Transverse colon (tissue), 4 donors: ENCODE measurements at regions not wholly inside any gene's neighbourhood (a gene's known extent, or its start where the extent isn't known, plus 50 kb on each side); places are given as distances from the start of the nearest gene placed in this dataset.

Experiments used
- DNase-seq: peaks from one replicate; pipeline ENCODE4 v3.0.0-alpha.2; 2019
- H3K27ac ChIP-seq, 4 donors: fragments of 200-600 bp; sonication (generic); 2 replicates each; pipeline ENCODE4 v1.5.1; 2016 to 2018; ENCODE audit warnings: inconsistent platforms in 4 of 4
- H3K27me3 ChIP-seq: fragments of 200-600 bp; sonication (generic); 2 replicates; pipeline ENCODE4 v1.5.1; 2017; ENCODE audit warnings: inconsistent platforms
- H3K36me3 ChIP-seq, 4 donors: fragments of 200-600 bp; sonication (generic); 2 replicates each; pipeline ENCODE4 v1.5.1; 2017 to 2019; ENCODE audit warnings: inconsistent platforms in 4 of 4
- H3K4me1 ChIP-seq, 4 donors: fragments of 200-600 bp; sonication (generic); 2 replicates each; pipeline ENCODE4 v1.5.1; 2017 to 2020; ENCODE audit warnings: inconsistent platforms in 4 of 4
- H3K4me3 ChIP-seq, 4 donors: fragments of 200-600 bp; sonication (generic); 1 replicate in 1 of 4; 2 replicates in 3 of 4; pipeline versions ENCODE4 v1.5.1 to v1.6.1; 2017 to 2019; ENCODE audit warnings: inconsistent platforms in 4 of 4
- H3K9me3 ChIP-seq, 2 donors: fragments of 200-600 bp; sonication (generic); 2 replicates each; pipeline ENCODE4 v1.5.1; 2017 to 2019; ENCODE audit warnings: inconsistent platforms in 2 of 2
- EP300 ChIP-seq: sonication (generic); formaldehyde crosslinking; IDR thresholded peaks from one replicate; pipeline ENCODE4 v1.6.1; 2017; ENCODE audit warnings: antibody characterized with exemption, low read depth
- POLR2A ChIP-seq: fragments of 450-650 bp; IDR thresholded peaks from one replicate; pipeline ENCODE4 v1.6.1; 2016; ENCODE audit warnings: antibody characterized with exemption, mild to moderate bottlenecking, moderate library complexity
- POLR2AphosphoS5 ChIP-seq, 3 donors: sonication (generic); formaldehyde crosslinking; IDR thresholded peaks; one replicate each; pipeline ENCODE4 v1.6.1; 2016; ENCODE audit warnings: antibody characterized with exemption in 3 of 3
- WGBS, 2 donors: methylation state at CpG; one replicate each; pipeline ENCODE4 v1.1.5; 2018; ENCODE audit warnings: low coverage in 1 of 2; 5-methylcytosine and 5-hydroxymethylcytosine counted together
- in situ Hi-C, 4 donors: fragments of 200-750 bp; cut with MboI; loops; one replicate each; pipeline versions ENCODE4 v1.15.0 to v1.15.1; 2017; ENCODE audit warnings: low sequenced_read_pairs in 3 of 4, low pct_ligation_motif_present in 1 of 4, low pct_unique_long_range_greater_than_20kb in 1 of 4
- intact Hi-C: fragments of 100-400 bp; cut with DNase I; formaldehyde crosslinking; loops from one replicate; pipeline ENCODE4 v1.15.1; 2023; ENCODE audit warnings: low total_unique reads
- TF ChIP-seq, protein P1 (sequence below), 5 experiments: fragments of 200-600 bp in 3 of 5; fragments of 450-650 bp in 2 of 5; sonication (generic) in 3 of 5; IDR thresholded peaks; 1 replicate in 2 of 5; 2 replicates in 3 of 5; pipeline ENCODE4 v1.5.1; 2016 to 2017; ENCODE audit warnings: antibody characterized with exemption in 5 of 5, inconsistent platforms in 3 of 5, mild to moderate bottlenecking in 2 of 5, moderate library complexity in 1 of 5

GRCh38 chr1:187264995-187265602, 436.4 kb downstream of the PLA2G4A start:
- intact Hi-C loops = no loop called here
- in situ Hi-C loops = no loop called here
- Histone ChIP-seq H3K27me3 (no peaks in the 10 kb centered on the region), H3K4me3 (no peak overlapping the region), H3K36me3 (no peaks in the 10 kb centered on the region), H3K9me3 (no peaks in the 10 kb centered on the region), H3K4me1 (no peaks in the 10 kb centered on the region), H3K27ac (no peak overlapping the region)
- no peak for DNase-seq
- WGBS, 2 donors = 51 to 54% methylated on average over 4 of the region's 4 CpGs
- TF ChIP-seq EP300 (no peak), POLR2A (no peak), POLR2AphosphoS5 (IDR thresholded peaks at IDR 0.05) (no peak)
- TF ChIP-seq, protein P1, sequence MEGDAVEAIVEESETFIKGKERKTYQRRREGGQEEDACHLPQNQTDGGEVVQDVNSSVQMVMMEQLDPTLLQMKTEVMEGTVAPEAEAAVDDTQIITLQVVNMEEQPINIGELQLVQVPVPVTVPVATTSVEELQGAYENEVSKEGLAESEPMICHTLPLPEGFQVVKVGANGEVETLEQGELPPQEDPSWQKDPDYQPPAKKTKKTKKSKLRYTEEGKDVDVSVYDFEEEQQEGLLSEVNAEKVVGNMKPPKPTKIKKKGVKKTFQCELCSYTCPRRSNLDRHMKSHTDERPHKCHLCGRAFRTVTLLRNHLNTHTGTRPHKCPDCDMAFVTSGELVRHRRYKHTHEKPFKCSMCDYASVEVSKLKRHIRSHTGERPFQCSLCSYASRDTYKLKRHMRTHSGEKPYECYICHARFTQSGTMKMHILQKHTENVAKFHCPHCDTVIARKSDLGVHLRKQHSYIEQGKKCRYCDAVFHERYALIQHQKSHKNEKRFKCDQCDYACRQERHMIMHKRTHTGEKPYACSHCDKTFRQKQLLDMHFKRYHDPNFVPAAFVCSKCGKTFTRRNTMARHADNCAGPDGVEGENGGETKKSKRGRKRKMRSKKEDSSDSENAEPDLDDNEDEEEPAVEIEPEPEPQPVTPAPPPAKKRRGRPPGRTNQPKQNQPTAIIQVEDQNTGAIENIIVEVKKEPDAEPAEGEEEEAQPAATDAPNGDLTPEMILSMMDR (IDR thresholded peaks at IDR 0.05) = no peak

DNA sequence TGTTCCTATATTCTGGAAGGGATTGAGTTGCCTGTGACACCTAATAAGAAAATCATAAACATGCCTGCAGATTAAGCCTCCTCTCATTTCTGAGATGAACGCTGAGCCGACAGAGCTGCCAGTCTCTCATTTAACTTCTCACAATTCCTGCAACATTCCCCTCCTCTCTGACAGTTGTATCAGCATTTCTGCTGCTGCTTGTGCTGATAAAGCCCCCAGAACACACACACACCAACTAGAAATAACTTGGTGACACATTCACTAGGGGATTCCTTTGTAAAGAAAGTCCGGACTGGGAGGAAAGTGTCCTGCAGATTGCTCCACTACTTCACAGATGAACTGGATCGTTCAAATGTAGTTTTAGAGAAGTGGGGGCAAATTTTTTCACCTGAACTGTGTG, 437.3 kb downstream of the PLA2G4A start:
- Histone ChIP-seq H3K36me3 (no peaks in the 10 kb centered on the region), H3K27ac (no peak overlapping the region), H3K4me3 (no peak overlapping the region), H3K9me3 (no peaks in the 10 kb centered on the region), H3K4me1 (no peaks in the 10 kb centered on the region), H3K27me3 (no peaks in the 10 kb centered on the region)
- in situ Hi-C loops (no loop called here), intact Hi-C loops (no loop called here)
- DNase-seq = no peak
- TF ChIP-seq EP300 (no peak), POLR2AphosphoS5 (IDR thresholded peaks at IDR 0.05) (no peak), POLR2A (no peak)
- TF ChIP-seq, protein P1 (IDR thresholded peaks at IDR 0.05) = no peak
- 55 to 67% methylated on average over 3 to 4 of the region's 4 CpGs for WGBS, 2 donors

DNA sequence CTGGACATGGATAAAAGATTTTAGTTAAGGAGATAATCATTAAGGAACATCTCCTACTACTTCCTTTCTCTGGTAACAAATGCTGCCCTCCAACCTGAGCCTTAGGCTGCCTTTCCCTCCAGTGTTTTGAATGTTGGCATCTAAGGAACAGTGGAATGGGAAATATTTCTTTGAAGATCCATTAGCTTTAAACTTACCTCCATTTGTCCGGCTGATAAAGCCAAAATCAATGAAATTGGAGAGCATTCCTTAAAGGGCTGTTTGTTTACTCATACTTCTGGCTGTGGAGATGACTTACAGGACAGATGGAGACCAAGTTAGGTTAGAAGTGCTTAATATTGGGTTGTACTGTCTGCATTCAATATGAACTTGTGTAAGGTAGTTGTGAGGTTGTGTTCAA, 439.1 kb downstream of the PLA2G4A start:
- TF ChIP-seq EP300 = no peak
- TF ChIP-seq POLR2A = no peak
- no peak for TF ChIP-seq POLR2AphosphoS5 (IDR thresholded peaks at IDR 0.05)
- TF ChIP-seq, protein P1 (IDR thresholded peaks at IDR 0.05) = no peak
- no peaks in the 10 kb centered on the region for H3K27me3 ChIP-seq
- no peak overlapping the region for H3K4me3 ChIP-seq
- H3K9me3 ChIP-seq = no peaks in the 10 kb centered on the region
- WGBS, 2 donors = 63 to 80% methylated on average over 1 of the region's 1 CpG
- in situ Hi-C loops (no loop called here), intact Hi-C loops (no loop called here)
- no peaks in the 10 kb centered on the region for H3K36me3 ChIP-seq
- no peaks in the 10 kb centered on the region for H3K4me1 ChIP-seq
- no peak overlapping the region for H3K27ac ChIP-seq
- no peak for DNase-seq

GRCh38 chr1:187270256-187270655, 441.5 kb downstream of the PLA2G4A start:
- WGBS, 2 donors = 54 to 72% methylated on average over 5 of the region's 5 CpGs
- no peak for DNase-seq
- intact Hi-C loops (no loop called here), in situ Hi-C loops (no loop called here)
- no peaks in the 10 kb centered on the region for H3K9me3 ChIP-seq
- H3K4me1 ChIP-seq = no peaks in the 10 kb centered on the region
- TF ChIP-seq POLR2AphosphoS5 (IDR thresholded peaks at IDR 0.05) (no peak), POLR2A (no peak)
- TF ChIP-seq, protein P1 (IDR thresholded peaks at IDR 0.05) = no peak
- no peak overlapping the region for H3K4me3 ChIP-seq
- no peak overlapping the region for H3K27ac ChIP-seq
- H3K36me3 ChIP-seq = no peaks in the 10 kb centered on the region
- no peaks in the 10 kb centered on the region for H3K27me3 ChIP-seq
